Nucleus accumbens (tissue), 56 donors: ENCODE measurements at regions not wholly inside any gene's neighbourhood (a gene's known extent, or its start where the extent isn't known, plus 50 kb on each side); places are given as distances from the start of the nearest gene placed in this dataset.
"Not testable (repeated sequence)": the region's sequence is repeated elsewhere in the genome, so short reads cannot be mapped to it uniquely, and the experiment has no call there.

Experiments used
- DNase-seq, 56 donors: peaks; one replicate each; lab custom pipeline; 2025; lab: John Stamatoyannopoulos, UW

DNA sequence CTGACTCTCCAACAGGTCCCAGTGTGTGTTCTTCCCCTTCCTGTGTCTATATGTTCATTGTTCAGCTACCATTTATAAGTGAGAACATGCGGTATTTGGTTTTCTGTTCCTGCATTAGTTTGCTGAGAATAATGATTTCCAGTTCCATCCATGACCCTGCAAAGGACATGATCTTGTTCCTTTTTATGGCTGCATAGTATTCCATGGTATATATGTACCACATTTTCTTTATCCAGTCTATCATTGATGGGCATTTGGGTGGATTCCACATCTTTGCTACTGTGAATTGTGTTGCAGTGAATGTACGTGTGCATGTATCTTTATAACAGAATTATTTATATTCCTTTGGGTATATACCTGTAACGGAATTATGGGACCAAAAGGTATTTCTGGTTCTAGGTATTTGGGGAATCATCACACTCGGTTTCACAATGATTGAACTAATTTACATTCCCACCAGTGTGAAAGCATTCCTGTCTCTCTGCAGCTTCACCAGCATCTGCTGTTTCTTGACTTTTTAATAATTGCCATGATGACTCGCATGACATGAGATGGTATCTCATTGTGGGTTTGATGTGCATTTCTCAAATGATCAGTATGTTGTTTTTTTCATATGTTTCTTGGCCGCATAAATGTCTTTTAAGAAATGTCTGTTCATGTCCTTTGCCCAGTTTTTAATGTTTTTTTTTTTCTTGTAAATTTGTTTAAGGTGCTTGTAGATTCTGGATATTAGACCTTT lies 60.2 kb downstream of the LSMEM1 start:
- DNase-seq = no peak

DNA sequence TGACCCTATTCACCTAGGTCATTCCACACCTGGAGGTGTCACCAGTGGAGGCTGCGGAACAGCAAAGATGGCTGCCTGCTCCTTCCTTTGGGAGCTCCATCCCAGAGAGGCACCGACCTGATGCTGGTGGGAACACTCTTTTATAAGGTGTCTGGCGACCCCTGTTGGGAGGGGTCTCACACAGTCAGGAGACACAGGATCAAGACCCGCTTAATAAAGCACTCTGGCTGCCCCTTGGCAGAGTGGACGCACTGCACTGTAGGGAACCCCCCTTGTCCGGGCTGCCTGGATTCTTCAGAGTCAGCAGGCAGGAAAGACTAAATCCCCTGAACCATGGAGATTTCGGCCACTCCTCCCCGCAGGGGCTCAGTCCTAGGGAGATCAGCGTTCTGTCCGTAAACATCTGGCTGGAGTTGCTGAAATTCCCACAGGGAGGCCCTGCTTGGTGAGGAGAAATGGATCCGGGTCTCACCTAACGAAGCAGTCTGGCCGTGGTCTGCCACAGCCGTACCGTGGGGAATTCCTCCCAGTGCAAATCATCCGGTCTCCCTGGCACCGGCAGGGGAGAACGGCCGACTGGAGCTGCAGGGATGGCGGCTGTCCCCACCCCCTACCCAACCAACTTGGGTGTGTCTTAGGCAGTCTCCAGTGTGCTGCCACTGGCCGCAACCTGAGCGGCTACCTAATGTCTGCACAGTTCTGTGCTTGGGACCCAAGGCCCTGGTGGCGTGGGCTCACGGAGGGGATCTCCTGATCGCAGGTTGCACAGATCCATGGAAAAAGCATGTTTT lies 66.1 kb downstream of the LSMEM1 start:
- no peak for DNase-seq

- no peak for DNase-seq
Measured at GRCh38 chr7:112547916-112548315, 67.1 kb downstream of the LSMEM1 start.

DNA sequence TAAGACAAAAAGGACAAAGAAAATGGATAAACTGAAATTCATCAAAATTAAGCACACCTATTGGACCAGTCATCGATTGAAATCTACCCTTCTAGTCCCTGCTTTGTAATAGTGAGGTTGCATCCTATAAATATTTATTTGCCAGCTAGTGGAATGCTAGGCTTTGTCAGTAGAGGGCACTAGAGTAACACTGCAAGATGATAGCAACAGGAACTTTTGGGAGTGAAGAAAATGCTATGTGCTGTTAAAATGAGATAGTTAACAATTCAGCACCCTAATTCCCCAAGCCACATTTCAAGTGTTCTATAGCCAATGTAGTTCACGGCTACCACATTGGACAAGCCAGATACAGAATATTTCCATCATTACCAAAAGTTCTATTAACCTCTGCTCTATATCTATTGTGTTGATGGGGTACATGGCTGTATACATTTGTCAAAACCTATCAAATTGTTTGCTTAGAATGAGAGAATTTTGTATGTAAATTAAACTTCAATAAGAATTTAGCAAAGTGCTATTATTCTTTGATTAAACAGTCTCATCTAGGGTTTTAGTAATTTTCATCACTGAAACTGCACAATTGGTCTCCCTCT lies 69.8 kb downstream of the LSMEM1 start:
- no peak for DNase-seq

GRCh38 chr7:112551521-112551920 lies 70.7 kb downstream of the LSMEM1 start:
- not testable (repeated sequence) for DNase-seq

GRCh38 chr7:112554591-112554990 lies 73.8 kb downstream of the LSMEM1 start:
- no peak for DNase-seq

GRCh38 chr7:112556633-112557032 lies 75.8 kb downstream of the LSMEM1 start:
- no peak for DNase-seq

DNA sequence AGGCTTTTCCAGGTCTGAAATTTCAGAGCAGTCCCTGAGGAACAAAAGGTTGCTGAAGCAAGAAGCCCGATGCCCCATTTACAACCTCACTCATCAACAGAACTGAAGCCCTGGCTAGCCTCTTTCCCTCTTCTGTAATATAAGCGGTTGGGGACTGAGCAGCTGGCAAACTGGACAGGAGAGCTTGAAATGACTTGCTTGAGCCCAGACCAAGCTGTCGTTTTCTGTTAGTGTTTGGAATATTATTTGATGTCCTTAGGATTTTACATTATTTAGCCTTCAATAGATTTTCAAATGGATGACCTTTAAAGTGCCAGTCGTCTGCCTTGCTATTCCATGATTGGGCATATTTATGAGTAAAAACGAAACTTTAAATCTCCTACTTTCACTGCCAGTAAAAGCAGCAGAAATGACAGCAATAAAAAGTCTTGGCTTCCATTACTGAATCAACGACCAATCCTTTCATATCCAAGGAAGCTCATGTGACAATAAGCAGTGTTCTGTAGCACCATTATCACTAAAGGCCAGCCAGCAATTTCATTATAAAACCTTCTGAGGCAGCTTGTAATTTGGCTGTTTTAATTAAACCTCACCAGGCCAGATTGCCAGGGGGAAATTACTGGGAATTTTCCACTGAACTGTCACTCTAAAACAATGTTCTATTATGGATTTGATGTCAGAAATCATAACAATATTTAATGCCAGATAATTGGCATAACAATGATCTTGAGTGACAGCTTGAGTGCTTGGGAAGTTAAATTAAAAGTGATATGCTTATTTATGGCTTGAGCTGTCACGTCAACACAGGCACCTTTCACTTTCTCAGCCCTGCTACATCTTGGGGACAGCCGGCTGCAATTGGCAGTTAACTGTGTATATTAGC lies 85.9 kb downstream of the LSMEM1 start:
- no peak for DNase-seq

GRCh38 chr7:112567388-112567787 lies 86.6 kb downstream of the LSMEM1 start:
- no peak for DNase-seq

- DNase-seq = no peak
Measured at GRCh38 chr7:112571852-112572607, 91.2 kb downstream of the LSMEM1 start.

DNA sequence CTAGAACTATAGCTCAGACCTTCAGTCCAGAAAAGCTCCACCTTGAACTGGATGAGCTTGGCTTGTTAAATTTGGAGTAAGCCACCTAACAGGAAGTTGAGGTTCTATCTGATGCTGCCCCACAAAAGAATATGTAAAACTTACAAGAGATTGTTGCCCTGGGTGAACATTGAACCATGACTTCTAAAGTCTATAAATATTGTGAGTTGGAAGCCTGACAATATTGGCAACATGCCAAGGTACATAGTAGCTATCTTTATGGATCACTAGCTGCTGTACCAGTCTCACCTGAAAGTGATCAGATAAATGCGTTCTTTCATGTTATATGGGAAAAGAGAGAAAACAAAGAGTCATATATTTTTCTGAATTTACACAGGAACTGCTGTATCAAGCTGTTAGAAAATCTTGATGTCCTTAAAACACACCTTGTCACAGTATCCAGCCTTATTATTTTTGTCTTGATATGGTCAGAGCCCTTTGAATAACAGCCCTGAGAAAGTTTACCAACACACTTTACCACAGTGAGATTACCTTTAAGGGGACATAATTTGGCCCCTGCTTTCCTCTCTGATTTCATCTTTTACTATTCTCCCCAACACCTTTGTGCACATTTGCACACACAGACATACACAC lies 92.0 kb downstream of the LSMEM1 start:
- DNase-seq = no peak

DNA sequence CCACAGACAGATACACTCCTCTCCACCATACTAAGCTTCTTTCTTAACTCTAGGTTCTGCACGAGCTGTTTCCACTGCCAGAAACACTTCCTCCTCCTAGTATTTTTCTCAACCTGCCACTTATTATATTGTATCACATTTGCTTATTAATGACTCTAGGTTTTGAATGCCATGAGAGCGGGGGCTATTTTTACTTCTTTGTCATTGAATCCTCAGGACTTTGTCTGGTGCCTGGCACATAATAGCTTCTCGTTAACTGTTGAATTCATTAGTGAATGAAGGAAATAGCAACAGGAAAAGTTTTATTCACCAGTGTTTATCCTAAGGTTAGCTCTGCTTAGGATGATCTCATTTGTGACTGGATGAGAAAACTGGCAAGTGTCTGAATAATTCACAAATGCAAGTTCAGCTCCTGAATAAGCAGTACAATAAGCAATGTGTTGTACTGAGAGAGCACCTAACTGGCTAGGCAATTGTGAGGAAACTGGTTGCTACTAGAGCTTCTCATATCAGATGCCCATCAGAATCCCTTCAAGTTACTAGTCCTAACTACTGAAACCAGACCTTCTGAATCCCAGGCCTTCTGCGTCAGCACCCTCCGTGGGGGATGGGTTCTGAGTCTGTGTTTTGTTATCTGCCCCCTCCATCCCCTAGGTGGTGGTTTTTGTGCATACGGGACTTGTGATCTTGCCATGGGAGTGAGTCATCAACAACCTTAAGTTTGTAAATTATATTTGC lies 92.7 kb downstream of the LSMEM1 start:
- DNase-seq = peak in 1 of 56 donors; percentile 1

- DNase-seq = no peak
Measured at GRCh38 chr7:112575864-112576263, 95.1 kb downstream of the LSMEM1 start.

- DNase-seq = no peak
Measured at GRCh38 chr7:112579388-112579787, 98.6 kb downstream of the LSMEM1 start.

DNA sequence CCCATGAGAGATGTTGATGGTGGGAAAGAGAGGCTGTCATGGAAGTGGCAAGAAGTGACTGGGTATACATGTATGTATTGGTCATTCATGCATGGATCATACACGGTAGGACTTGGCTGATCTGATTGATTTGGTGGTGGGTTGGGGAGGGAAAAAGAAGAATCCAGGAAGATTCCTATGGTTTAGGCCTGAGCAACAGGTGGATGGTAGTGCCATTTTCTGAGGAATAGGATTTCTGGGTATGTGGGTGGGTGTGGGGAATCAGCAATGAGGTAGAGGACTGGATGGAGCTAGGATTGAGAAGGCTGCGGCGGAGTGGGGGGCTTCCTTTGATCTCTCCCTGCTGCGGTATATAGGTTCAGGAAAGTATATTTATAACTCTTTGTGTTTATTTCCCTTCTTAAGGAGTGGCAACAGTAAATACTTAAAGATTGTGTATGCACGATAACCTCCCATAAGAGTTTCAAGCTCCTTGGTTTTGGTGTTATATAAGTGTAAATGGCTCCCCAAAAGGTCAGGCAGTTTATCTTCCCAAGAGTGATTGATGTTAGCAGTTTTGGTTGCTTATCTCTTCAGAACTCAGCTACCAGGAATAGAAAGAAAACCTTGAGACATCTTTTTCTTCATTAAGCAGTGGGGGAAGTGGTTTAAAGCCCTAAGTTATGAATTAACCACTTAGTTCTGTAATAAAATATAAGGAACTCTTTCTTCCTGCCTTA lies 100.1 kb downstream of the LSMEM1 start:
- no peak for DNase-seq

DNA sequence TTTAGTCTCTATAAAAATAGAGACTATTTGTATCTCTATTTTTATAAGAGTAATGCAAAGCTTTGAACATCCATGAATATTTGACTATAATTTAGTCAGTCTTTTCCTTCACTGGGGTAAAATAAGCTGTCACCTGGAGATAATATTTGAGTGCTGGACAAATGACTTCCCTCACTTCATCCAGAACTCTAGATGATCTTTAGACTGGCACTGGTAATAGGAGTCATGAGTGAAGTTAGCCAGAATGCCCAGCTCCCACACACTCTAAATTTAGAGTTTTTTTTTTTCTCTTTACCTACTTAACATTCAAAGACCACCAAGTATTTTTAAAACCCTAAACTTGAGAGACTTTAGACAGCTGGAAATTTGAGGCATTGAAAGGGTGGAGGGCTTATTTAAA lies 100.7 kb downstream of the LSMEM1 start:
- no peak for DNase-seq

DNA sequence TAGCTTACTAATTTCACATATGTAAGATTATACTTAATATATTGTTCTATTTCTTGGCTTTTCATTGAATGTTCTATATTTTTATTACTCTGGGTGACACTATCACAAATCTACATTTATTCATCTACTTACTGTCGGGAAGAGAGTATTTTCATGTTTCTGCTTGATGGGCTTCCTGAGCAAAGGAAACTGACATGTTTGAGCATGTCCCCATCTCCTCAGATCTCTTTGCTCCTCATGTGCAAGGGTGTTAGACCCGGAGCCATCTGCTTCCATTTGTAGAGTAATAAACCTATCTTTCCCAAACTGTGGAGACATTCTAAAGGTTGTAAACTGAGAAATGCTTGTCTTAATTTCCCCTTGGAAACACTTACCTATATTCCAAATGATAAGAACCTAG lies 103.5 kb downstream of the LSMEM1 start:
- no peak for DNase-seq

- no peak for DNase-seq
Measured at GRCh38 chr7:112587504-112587903, 106.7 kb downstream of the LSMEM1 start.
